Activated CD4-positive, CD25-positive, alpha-beta regulatory T cell (primary cell): ENCODE measurements at regions not wholly inside any gene's neighbourhood (a gene's known extent, or its start where the extent isn't known, plus 50 kb on each side); places are given as distances from the start of the nearest gene placed in this dataset.

Experiments
- DNase-seq, 4 experiments: peaks; one replicate each; lab custom pipeline; 2025; lab: John Stamatoyannopoulos, UW

DNA sequence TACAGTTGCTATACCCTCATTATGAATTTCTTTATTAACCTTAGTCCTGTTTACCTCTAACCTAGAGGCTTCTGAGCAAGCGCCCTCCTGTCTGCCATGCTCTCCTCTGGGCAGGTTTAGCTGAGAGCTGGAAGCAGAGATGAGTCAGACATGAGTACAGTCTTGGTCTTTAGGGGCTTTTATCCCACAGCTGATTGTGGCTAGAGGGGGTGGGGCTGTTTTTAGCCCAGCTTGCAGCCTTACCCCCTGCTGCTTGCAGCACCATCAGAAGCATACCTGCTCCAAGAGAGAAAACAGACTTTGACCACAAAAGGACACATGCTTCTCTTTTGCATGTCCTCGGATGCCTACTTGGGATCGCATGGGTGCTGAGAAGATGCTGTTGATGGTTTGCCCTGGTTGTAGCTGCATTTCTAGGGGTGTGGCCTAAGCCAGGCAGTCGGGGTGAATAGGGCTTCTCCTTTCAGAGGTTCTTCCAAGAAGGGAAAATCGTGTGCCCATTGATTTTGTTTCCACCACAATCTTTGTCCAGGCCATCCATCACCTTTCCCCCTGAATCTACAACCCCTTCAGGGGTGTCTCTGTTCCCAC is 115.0 kb upstream of the LGALSL start:
- DNase-seq, result no peak

DNA sequence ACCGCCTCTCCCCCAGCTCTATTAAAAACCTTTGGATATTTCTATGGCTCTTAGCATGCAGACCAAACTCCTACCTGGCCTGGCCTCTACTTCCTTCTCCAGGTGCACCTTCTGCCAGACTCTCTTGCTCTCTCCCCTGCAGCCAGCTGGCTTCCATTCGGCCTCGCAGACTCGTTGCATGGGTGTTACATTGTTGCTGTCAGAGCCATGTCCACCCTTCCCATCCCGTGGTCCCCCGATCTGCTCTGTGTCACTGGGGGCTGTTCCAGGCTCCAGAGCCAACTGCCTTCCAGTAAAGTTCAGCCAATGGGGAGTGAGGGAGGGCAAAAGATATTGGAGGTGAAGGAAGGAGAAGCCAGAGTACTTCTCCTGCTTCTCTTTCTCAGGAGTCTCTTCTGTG is 112.5 kb upstream of the LGALSL start:
- DNase-seq, result no peak

DNA sequence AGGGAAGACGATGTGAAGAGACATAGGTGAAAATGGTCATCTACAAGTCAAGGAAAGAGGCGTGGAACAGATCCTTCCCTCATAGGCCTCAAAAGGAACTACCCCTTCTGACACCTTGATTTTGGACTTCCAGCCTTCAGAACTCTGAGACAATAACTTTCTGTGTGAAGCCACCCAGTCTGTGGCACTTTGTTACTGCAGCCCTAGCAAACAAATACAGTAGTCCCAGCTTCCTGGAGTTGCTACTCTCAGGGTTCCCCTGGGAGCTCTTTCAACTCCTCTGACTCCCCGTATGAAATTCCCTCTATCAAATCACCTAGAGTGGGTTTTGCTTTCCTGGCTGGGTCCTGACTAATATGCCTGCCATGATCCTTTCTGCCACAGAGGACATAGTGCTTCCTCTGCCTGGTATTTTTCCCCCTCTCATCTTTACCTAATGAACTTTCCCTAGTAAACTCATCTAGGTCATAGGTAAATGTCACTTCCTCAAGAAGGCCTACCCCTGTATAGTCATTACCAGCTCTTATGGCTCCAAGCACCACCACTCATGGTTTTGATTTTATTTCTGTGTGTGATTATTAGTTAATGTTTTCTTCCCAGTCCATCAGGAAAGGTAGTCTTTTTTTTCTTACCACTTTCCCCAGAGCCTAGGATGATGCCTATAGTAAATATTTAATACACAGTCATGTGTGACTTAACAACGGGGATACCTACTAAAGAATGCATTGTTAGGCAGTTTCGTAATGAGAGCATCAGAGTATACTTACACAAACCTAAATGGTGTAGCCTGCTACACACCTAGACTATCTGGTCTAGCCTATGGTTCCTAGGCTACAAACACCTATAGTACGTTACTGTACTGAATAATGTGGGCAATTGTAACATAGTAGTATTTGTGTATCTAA is 111.5 kb upstream of the LGALSL start:
- no peak for DNase-seq

DNA sequence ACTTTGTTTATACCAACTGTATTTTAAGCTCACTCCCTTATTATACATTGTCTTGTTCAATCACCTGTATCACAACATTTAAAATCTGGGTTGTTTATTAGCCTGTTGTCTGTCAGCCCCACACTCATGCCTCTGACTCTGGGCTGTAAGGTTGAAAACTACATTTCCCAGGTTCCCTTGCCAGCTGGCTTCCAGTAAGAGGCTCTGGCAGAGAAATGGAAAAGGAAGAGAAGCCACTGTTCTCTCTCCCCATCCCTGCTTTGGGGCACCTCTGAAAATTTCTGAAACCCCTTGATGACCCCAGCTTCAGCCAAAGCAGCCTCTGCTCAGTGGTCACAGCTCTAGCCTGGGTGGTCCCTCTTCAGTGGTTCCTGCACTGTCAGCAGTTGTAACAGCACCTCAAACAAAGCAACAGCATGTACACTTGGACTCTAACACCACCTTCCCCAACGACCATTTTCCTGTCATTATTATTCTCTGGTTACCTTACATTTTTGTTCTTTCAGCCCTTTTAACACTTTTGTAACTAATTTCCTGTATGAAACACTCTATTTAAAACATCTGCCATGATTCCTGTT is 108.9 kb upstream of the LGALSL start:
- DNase-seq, result no peak

DNA sequence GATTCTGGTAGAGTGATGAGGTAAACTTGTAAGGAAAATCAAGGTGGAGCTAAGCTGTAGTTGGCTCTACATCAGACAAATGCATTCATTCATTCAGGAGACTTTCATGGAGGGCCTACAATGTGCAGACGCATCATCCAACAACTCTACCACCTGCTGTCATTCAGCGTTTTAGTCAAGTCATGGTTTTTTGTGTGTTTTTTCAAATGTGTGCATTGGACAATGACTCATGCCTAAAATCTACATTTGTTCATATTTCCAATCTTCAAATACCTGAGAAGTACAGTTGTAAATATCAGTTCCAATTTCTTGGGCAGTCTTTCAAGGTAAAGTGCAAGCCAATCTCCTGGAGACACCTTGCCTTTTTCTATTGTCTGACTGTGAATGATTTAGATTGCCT is 108.0 kb upstream of the LGALSL start:
- no peak for DNase-seq

DNA sequence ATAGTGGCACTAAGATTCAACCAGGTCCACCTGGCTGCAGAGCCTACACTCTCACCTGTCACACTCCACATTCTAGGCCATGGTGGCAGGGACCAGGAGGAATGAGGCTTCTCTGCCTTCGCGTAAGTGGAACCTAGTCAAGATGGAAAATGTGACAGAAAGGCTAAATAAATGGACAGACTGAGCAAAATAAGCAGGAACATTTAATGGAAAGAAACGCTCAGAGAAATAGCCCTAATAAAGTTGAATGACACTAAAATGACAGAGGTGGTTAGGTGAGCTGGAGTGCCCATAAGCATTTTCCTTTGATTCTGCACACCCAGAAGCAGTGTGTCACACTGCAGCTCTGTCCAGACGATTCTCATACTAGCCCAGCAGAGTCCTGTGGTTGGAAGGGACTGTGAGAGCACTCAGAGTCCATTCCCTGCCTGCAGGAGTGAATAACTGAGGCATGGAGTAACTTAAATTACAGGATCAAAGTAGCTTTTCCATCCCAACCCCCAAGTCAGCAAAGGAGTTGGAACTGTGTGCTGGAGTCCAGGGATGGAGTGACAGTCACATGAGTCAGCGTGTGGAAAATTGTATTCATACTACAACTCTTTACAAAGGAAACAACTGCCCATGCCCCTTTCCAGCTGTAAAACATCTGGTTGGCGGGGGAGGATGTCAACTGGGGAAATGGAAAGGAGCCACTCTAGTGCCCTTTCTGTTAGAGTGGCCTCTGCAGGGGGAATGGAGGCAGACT is 105.4 kb upstream of the LGALSL start:
- DNase-seq, result no peak

DNA sequence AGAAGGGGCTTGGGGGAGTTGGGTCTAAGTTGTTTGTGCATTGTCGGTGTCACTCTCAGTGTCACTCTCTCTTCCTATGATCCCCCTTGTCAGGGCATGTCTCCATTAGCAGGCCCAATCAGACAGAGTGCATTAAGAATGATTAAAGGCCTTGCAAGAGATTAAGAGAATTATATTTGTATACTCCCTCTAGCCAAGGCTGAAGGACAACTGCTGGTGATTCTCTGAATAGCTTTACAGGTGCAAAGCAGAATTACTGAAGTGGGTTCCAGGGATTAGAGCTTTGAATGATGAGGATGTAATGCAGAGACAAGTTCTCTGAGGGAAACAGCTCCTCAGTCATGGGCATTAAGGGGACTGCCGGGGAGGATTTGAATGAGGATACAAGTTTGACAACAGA is 104.8 kb upstream of the LGALSL start:
- DNase-seq, result no peak

DNA sequence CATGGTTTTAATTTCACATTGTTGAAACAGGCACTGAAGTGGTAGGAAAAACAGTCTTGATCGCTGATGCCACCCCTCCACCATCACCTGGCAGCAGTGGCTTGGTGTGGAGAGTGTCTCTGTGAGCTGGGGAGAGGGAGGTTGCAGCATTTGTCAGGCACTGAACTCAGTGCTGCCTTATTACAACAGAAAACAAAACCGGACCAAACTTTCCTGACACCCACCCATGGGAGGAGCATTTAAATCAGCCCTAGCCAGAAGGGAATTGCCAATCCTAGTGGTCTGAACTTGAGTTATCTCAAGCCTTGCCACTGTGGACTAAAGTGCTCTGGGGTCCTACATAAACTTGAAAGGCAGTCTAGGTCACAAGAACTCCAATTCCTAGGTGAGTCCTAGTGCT is 103.0 kb upstream of the LGALSL start:
- DNase-seq, result no peak

DNA sequence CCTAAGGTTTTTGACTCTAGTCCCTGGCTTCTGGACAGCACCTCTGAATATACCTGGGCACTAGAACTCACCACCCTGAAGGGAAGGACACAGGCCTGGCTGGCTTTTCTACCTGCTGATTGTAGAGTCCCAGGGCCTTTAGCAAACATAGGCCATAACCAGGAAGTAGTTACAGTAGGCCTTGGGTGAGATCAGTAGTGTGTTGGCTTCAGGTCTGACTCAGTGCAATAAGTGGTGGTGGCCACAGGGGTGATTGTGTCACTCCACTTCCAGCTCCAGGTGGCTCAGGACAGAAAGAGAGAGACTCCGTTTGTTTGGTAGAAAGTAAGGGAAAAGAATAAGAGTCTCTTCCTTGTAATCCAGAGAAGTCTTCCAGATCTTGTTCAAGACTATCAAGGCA is 101.7 kb upstream of the LGALSL start:
- DNase-seq, result no peak

DNA sequence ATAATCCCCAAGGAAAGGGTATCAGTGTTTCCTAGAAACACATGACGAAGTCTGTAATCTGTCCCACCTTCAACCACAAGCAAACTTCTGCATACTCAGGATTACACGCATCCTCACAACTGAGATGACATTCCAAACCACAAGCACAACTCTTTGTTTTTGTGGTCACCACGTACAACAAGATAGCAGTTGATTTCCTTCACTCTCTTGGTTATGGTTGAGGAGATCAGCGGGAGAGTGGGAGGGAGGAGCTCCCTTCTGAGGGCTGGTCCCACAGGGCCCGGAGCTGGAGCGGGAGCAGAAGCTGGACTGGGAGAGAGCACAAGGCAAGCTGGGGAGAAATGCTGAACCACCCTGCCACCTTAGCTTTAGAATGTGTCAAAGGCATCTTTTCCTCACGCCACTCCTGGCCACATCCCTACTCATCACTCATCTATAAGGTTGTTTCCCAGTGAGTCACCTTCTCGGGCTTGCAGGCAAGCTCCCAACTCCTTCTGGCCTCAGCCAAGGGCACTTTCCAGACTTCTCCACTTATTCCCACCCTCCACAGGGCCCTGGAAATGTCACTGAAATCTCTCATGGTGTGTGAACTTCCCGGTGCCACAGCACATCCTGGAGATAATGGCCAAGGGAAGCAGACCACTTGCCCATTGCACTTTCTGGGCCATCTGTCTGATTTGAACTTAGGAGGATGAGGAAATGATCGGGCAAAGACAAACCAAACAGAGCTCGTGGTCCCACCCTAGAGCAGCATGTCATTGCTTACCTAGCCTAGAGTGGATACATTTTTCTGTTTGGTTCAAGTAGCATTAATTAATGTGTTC is 98.9 kb upstream of the LGALSL start:
- no peak for DNase-seq

DNA sequence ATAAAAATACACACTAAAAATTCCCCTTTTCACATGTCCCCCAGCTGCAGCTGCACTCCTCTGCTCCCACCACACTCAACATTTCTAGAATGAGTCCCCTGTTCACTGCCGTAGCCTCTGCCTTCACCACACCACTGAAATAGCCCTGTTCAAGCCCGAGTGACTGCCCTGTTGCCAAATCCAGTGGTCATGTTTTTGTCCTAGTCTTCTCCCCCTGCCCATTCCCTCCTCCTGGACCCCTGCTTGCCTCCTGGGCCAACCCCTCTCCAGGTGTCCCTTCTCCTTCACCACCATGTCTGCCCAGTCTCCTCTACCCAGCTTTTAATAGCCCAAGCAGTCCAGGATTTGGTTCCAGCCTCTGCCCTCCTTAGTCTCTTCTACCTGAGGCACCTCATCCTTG is 97.1 kb upstream of the LGALSL start:
- no peak for DNase-seq

DNA sequence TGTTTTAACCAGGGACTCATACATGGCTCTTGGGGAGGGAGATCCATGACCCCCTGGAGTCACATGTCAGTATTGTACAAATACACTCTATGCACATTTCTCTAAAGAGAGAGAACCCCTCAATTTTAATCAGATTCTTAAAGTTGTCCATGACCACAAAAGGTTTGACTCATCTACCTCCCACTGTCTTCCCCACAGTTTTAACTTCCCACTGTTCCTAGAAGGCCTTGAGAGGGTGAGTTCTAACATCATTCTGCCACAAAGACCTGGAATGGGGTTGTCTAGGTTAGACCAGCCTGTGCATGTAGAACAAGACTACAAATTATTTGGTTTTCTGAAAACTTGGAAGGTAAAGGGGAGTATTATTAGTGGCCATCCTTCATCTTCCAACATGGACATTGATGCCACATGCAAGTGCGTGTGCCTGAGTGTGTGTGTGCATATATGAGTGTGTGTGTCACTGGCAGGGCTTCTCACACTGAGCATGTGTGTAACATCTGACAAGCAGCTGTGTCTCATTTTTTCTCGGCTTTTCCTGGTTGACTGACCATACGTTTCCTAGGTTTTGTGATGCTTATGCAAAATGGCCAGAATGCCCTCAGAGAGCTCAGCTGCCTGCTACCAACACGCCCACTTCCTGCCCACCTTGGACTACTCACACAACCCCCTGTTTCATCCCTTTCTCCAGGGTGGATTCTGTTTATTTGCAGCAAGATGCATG is 94.6 kb upstream of the LGALSL start:
- DNase-seq, result no peak

DNA sequence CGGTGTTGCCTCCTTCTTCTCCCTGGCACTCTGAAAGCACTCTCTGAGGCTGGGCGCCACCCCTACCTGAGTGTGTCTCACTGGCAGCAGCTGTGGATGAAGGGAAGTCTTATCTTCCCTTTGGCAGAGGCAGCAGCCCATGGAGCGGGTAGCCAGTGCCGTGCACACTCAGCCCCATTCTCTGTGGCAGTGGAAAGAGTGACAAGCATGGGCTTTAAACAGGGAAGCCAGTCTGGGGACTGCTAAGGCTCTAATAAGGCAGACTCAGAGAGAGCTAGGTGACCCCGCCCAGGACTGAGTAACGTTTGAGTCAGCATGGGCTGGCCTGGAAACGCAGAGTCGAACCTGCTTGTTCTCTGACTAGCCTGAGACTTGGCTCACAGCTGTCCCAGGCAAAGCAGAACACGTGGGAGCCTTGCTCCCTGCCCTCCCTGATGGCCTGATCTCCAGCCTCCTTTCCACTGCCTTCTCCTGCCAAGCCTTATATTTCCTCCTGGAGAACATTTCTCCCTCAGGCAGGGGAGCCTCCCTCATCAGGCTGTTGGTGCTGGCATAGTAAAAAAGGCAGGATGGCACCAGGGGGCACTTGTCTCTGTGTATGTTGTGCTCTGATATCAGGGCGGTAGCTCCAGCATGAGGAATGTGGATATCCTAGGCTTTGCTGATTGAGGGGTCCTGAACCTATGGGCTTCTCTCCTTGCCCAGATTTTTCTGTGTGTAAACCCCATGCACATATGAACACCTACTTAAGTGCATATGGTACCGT is 93.9 kb upstream of the LGALSL start:
- no peak for DNase-seq

DNA sequence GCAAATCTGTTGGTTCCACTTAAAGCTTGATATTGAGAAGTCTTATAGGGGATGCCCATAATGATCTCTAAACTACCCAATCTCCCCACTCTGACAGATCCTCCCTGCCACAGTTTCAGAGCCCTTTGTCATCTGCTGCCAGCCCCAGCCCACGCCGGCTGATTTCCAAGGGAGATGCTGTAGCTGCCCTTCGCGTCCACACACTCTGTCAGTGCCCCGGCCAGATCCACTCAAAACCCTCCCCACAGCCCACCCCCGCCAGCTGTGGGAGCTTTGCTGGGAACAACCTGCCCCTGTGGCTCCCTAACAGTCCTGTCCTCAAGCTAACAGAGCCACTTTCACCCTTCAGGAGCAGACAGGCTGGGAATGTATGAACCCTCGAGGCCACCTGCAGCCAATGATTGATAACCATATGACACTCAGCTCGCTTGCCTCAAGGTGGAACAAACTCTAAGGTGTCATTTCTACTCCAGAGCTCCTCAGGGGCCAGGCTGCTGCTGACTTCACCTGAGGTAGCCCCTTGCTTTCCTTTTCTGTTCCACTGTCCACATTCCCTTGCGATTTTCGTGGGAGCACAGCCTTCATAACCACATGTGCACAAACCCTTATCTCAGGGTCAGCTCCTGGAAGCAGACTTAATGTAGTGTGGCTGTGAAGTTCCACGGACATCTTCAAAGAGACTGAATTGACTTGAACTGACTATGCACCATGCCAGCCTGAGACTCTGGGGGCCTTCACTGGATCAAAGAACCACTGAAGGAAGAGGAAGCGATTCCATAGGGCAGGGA is 92.6 kb upstream of the LGALSL start:
- DNase-seq, result no peak

DNA sequence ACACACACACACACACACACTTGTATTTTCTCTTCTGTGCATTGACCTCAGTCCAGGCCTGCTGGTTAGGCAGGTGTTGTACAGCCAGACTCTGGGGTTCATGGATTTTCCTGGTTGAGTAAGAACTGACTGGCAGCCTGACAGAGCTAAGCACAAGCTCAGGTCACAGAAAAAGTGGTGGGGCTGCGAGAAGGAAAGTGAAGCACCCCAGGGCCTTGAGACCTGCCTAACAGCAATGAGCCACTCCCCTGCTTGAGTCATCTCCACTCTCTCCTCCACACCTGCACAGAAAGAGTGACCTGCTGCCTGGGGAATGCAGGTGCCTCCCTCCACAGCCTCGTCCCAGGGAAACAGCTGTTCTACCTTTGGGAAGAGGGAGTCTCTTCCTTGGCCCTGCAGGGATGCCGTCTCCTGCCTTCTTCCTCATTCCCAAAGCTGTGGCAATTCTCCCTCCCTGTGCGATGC is 91.4 kb upstream of the LGALSL start:
- no peak for DNase-seq

DNA sequence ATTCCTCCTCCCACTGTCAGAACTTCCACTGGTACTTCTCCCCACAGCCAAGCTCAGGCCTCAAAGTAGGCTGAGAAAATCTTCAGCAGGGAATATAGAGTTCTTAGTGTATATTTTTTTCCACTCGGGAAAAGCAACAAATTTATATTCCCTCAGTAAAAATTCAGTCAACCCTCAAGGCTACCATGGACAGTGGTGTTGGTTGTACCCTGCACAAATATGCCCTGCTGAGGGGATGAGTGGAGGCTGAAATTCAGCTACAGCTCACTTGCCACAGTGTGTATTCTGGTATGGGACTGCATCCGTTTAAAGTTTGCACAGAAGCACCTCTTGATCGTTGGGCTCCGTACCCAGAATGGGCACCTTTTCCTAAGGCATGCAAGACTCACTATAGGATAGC is 90.8 kb upstream of the LGALSL start:
- no peak for DNase-seq

DNA sequence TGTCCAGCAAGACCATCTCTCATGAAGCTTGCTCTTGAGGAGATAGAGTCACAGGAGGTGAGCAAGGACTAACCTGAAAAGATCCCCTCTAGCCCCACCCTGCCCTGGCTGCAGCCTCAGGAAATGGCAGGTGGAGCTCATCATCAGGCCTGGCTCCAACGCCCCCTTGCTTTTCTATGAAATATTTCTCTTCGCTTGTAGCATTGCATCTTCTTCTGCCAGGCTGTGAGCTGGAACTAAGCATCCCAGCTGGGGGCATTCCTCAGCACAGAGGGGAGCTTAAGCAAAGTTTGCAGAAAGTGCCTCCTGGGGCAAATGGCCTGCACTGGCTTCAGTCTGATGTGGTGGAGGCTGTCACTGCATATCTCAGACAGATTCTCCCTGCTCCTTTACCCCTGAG is 90.1 kb upstream of the LGALSL start:
- DNase-seq, result no peak

DNA sequence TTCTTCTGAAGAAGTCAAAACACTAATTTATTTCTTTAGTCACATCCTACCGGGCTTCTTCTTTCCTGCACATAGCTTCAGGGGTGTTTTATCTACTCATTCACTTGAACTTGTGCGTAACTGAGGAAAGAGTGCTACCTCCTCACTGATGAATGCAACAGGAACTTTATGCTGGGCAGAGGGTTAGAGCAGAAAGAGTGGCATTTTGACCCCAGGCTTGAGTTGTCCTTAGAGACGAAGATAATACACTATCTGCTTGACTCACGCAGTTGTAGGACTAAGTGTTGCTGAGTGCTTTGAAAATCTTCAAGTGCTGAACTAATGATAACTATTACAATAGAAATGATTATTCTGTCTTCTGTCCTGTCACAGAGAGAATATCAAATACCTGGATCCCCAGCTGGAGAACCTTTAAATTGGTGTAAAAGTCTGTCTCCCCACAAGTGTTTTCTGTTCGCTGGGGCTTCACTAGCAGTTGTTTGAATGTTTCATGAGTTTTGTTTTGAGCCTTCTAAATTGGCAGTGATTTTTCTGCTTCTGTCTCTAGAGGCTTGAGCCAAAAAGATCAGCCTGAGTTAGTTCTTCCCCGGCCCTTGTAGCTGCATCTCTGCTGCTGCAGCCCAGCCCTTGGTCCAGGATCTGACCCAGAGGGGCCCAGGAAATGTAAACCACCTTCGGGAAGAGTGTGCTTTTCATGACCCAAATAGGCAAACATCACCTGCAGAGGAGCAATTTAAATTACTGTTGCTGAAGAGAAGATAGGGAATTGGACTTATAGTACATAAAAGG is 86.3 kb upstream of the LGALSL start:
- no peak for DNase-seq

DNA sequence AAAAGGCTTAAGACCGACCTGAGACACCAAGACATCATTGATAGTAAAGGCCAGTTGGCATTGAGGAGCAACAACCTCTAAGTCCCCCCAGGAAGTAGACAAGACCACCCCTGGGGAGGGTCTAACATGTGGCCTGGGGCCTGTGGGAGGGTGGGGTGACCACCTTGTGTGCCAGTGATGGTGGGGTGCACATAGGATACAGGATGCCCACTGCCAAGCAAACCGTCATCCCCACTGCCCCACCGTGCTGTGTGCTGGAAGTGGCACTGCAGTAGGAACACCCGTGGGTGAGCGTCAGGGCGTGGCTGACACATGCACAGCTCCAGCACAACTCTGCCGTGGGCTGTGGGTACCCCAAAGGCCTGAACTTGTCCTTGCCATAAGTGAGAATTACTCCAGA is 84.3 kb upstream of the LGALSL start:
- no peak for DNase-seq
